ENCODE measurements at regions not wholly inside any gene's neighbourhood (a gene's known extent, or its start where the extent isn't known, plus 50 kb on each side); places are given as distances from the start of the nearest gene placed in this dataset.
"Not testable (repeated sequence)": the region's sequence is repeated elsewhere in the genome, so short reads cannot be mapped to it uniquely, and the experiment has no call there.

- H3K4me1 Mint-ChIP-seq (ENCODE audit: low read depth) = no peaks in the 10 kb centered on the region
- no peak overlapping the region for H3K4me3 Mint-ChIP-seq
- no peak overlapping the region for H3K27ac Mint-ChIP-seq
- no peaks in the 10 kb centered on the region for H3K27me3 Mint-ChIP-seq
- peaks cover 10% of the 10 kb centered on the region for H3K9me3 Mint-ChIP-seq
- H3K36me3 Mint-ChIP-seq (ENCODE audit: low read depth) = no peaks in the 10 kb centered on the region
These were observed 410.7 kb upstream of the GOT2 start for GRCh38 chr16:59144841-59145240.

GRCh38 chr16:59144326-59144725 lies 410.2 kb upstream of the GOT2 start:
- no peak overlapping the region for H3K4me3 Mint-ChIP-seq
- H3K27me3 Mint-ChIP-seq = no peaks in the 10 kb centered on the region
- H3K4me1 Mint-ChIP-seq (ENCODE audit: low read depth) = no peaks in the 10 kb centered on the region
- no peak overlapping the region for H3K27ac Mint-ChIP-seq
- H3K36me3 Mint-ChIP-seq (ENCODE audit: low read depth) = no peaks in the 10 kb centered on the region
- peaks cover 10% of the 10 kb centered on the region for H3K9me3 Mint-ChIP-seq

GRCh38 chr16:59126486-59126885 lies 392.4 kb upstream of the GOT2 start:
- Mint-ChIP-seq H3K4me3 (no peak overlapping the region), H3K9me3 (no peaks in the 10 kb centered on the region), H3K4me1 (ENCODE audit: low read depth) (no peaks in the 10 kb centered on the region), H3K27me3 (no peaks in the 10 kb centered on the region), H3K27ac (no peak overlapping the region), H3K36me3 (ENCODE audit: low read depth) (no peaks in the 10 kb centered on the region)

- Mint-ChIP-seq H3K4me1 (ENCODE audit: low read depth) (no peaks in the 10 kb centered on the region), H3K4me3 (no peak overlapping the region), H3K36me3 (ENCODE audit: low read depth) (no peaks in the 10 kb centered on the region), H3K27ac (no peak overlapping the region), H3K9me3 (no peaks in the 10 kb centered on the region), H3K27me3 (no peaks in the 10 kb centered on the region)
These were observed 389.9 kb upstream of the GOT2 start for GRCh38 chr16:59124056-59124455.

- no peaks in the 10 kb centered on the region for H3K4me1 Mint-ChIP-seq (ENCODE audit: low read depth)
- no peak overlapping the region for H3K27ac Mint-ChIP-seq
- no peaks in the 10 kb centered on the region for H3K36me3 Mint-ChIP-seq (ENCODE audit: low read depth)
- no peak overlapping the region for H3K4me3 Mint-ChIP-seq
- no peaks in the 10 kb centered on the region for H3K9me3 Mint-ChIP-seq
- no peaks in the 10 kb centered on the region for H3K27me3 Mint-ChIP-seq
These were observed 389.4 kb upstream of the GOT2 start for GRCh38 chr16:59123479-59123878.

- Mint-ChIP-seq H3K27ac (no peak overlapping the region), H3K27me3 (no peaks in the 10 kb centered on the region), H3K9me3 (no peaks in the 10 kb centered on the region), H3K4me1 (ENCODE audit: low read depth) (no peaks in the 10 kb centered on the region), H3K4me3 (no peak overlapping the region), H3K36me3 (ENCODE audit: low read depth) (no peaks in the 10 kb centered on the region)
These were observed 388.1 kb upstream of the GOT2 start for GRCh38 chr16:59122262-59122537.

GRCh38 chr16:59121411-59122261 lies 387.5 kb upstream of the GOT2 start:
- no peaks in the 10 kb centered on the region for H3K9me3 Mint-ChIP-seq
- H3K27ac Mint-ChIP-seq = no peak overlapping the region
- H3K4me1 Mint-ChIP-seq (ENCODE audit: low read depth) = no peaks in the 10 kb centered on the region
- H3K4me3 Mint-ChIP-seq = no peak overlapping the region
- H3K27me3 Mint-ChIP-seq = no peaks in the 10 kb centered on the region
- H3K36me3 Mint-ChIP-seq (ENCODE audit: low read depth) = no peaks in the 10 kb centered on the region

GRCh38 chr16:59116744-59117143 lies 382.6 kb upstream of the GOT2 start:
- Mint-ChIP-seq H3K4me3 (no peak overlapping the region), H3K4me1 (ENCODE audit: low read depth) (no peaks in the 10 kb centered on the region), H3K27ac (no peak overlapping the region), H3K9me3 (no peaks in the 10 kb centered on the region), H3K36me3 (ENCODE audit: low read depth) (no peaks in the 10 kb centered on the region), H3K27me3 (no peaks in the 10 kb centered on the region)

GRCh38 chr16:59114790-59115189 lies 380.7 kb upstream of the GOT2 start:
- Mint-ChIP-seq H3K9me3 (peaks cover 5% of the 10 kb centered on the region), H3K36me3 (ENCODE audit: low read depth) (no peaks in the 10 kb centered on the region), H3K4me1 (ENCODE audit: low read depth) (no peaks in the 10 kb centered on the region), H3K4me3 (no peak overlapping the region), H3K27ac (no peak overlapping the region), H3K27me3 (no peaks in the 10 kb centered on the region)

- Mint-ChIP-seq H3K9me3 (peaks cover 5% of the 10 kb centered on the region), H3K27me3 (no peaks in the 10 kb centered on the region), H3K36me3 (ENCODE audit: low read depth) (no peaks in the 10 kb centered on the region), H3K27ac (no peak overlapping the region), H3K4me3 (no peak overlapping the region), H3K4me1 (ENCODE audit: low read depth) (no peaks in the 10 kb centered on the region)
These were observed 379.0 kb upstream of the GOT2 start for GRCh38 chr16:59113004-59113670.

- H3K4me3 Mint-ChIP-seq = no peak overlapping the region
- no peak overlapping the region for H3K27ac Mint-ChIP-seq
- no peaks in the 10 kb centered on the region for H3K27me3 Mint-ChIP-seq
- no peaks in the 10 kb centered on the region for H3K36me3 Mint-ChIP-seq (ENCODE audit: low read depth)
- peaks cover 10% of the 10 kb centered on the region for H3K9me3 Mint-ChIP-seq
- H3K4me1 Mint-ChIP-seq (ENCODE audit: low read depth) = no peaks in the 10 kb centered on the region
These were observed 377.2 kb upstream of the GOT2 start for GRCh38 chr16:59111280-59111679.

GRCh38 chr16:59108374-59108773 lies 374.3 kb upstream of the GOT2 start:
- H3K27ac Mint-ChIP-seq = no peak overlapping the region

GRCh38 chr16:59096682-59097081 lies 362.6 kb upstream of the GOT2 start:
- not testable (repeated sequence) for H3K27me3 Mint-ChIP-seq; H3K27ac Mint-ChIP-seq; H3K9me3 Mint-ChIP-seq; H3K4me1 Mint-ChIP-seq (ENCODE audit: low read depth); H3K4me3 Mint-ChIP-seq; H3K36me3 Mint-ChIP-seq (ENCODE audit: low read depth)

More at GRCh38 chr16:59108374-59108773, 374.3 kb upstream of the GOT2 start:
- H3K9me3 Mint-ChIP-seq = peaks cover 10% of the 10 kb centered on the region
- H3K4me3 Mint-ChIP-seq = no peak overlapping the region
- no peaks in the 10 kb centered on the region for H3K4me1 Mint-ChIP-seq (ENCODE audit: low read depth)
- no peaks in the 10 kb centered on the region for H3K27me3 Mint-ChIP-seq
- H3K36me3 Mint-ChIP-seq (ENCODE audit: low read depth) = no peaks in the 10 kb centered on the region

- no peak overlapping the region for H3K4me3 Mint-ChIP-seq
- peaks cover 16% of the 10 kb centered on the region for H3K9me3 Mint-ChIP-seq
- no peak overlapping the region for H3K27ac Mint-ChIP-seq
- H3K27me3 Mint-ChIP-seq = no peaks in the 10 kb centered on the region
- no peaks in the 10 kb centered on the region for H3K36me3 Mint-ChIP-seq (ENCODE audit: low read depth)
- H3K4me1 Mint-ChIP-seq (ENCODE audit: low read depth) = no peaks in the 10 kb centered on the region
These were observed 356.4 kb upstream of the GOT2 start for GRCh38 chr16:59090541-59090940.

GRCh38 chr16:59088431-59088830 lies 354.3 kb upstream of the GOT2 start:
- no peak overlapping the region for H3K27ac Mint-ChIP-seq
- H3K4me3 Mint-ChIP-seq = no peak overlapping the region
- H3K9me3 Mint-ChIP-seq = peaks cover 22% of the 10 kb centered on the region
- no peaks in the 10 kb centered on the region for H3K4me1 Mint-ChIP-seq (ENCODE audit: low read depth)
- H3K36me3 Mint-ChIP-seq (ENCODE audit: low read depth) = no peaks in the 10 kb centered on the region
- H3K27me3 Mint-ChIP-seq = no peaks in the 10 kb centered on the region

GRCh38 chr16:59087641-59088040 lies 353.5 kb upstream of the GOT2 start:
- no peaks in the 10 kb centered on the region for H3K4me1 Mint-ChIP-seq (ENCODE audit: low read depth)
- H3K27ac Mint-ChIP-seq = no peak overlapping the region
- H3K36me3 Mint-ChIP-seq (ENCODE audit: low read depth) = no peaks in the 10 kb centered on the region
- no peaks in the 10 kb centered on the region for H3K27me3 Mint-ChIP-seq
- H3K4me3 Mint-ChIP-seq = no peak overlapping the region
- H3K9me3 Mint-ChIP-seq = peaks cover 18% of the 10 kb centered on the region
